Occipital lobe (tissue), 1 donor: ENCODE measurements at regions not wholly inside any gene's neighbourhood (a gene's known extent, or its start where the extent isn't known, plus 50 kb on each side); places are given as distances from the start of the nearest gene placed in this dataset.

Experiments
- DNase-seq: peaks from one replicate; lab custom pipeline; 2025; lab: John Stamatoyannopoulos, UW

- no peak for DNase-seq
These were observed 87.3 kb upstream of the SHH start for GRCh38 chr7:155899596-155899995.

- no peak for DNase-seq
These were observed 85.6 kb upstream of the SHH start for GRCh38 chr7:155897758-155898386.

GRCh38 chr7:155896531-155897263, 84.4 kb upstream of the SHH start:
- DNase-seq: no peak

- DNase-seq: no peak
These were observed 81.4 kb upstream of the SHH start for GRCh38 chr7:155893664-155894063.

- no peak for DNase-seq
These were observed 80.9 kb upstream of the SHH start for GRCh38 chr7:155893176-155893575.

- no peak for DNase-seq
These were observed 77.6 kb upstream of the SHH start for GRCh38 chr7:155889636-155890511.

GRCh38 chr7:155887174-155887525, 74.9 kb upstream of the SHH start:
- DNase-seq: no peak

- DNase-seq: no peak
These were observed 74.3 kb upstream of the SHH start for GRCh38 chr7:155886391-155887173.

- DNase-seq: no peak
These were observed 73.2 kb upstream of the SHH start for GRCh38 chr7:155885167-155886155.

GRCh38 chr7:155884225-155885166, 72.2 kb upstream of the SHH start:
- DNase-seq: no peak

GRCh38 chr7:155883491-155884224, 71.4 kb upstream of the SHH start:
- DNase-seq: no peak

GRCh38 chr7:155882596-155882995, 70.3 kb upstream of the SHH start:
- DNase-seq: no peak

GRCh38 chr7:155881471-155882350, 69.4 kb upstream of the SHH start:
- DNase-seq: no peak

GRCh38 chr7:155880721-155881120, 68.5 kb upstream of the SHH start:
- no peak for DNase-seq

- no peak for DNase-seq
These were observed 67.3 kb upstream of the SHH start for GRCh38 chr7:155879592-155879991.

- no peak for DNase-seq
These were observed 66.4 kb upstream of the SHH start for GRCh38 chr7:155878674-155879073.

GRCh38 chr7:155878250-155878649, 66.0 kb upstream of the SHH start:
- no peak for DNase-seq

GRCh38 chr7:155877167-155877566, 64.9 kb upstream of the SHH start:
- DNase-seq: no peak
